Stimulated activated naive CD8-positive, alpha-beta T cell treated with anti-CD3 and anti-CD28 coated beads, Interleukin-15, amount 100 ng/mL, for 72 hours (primary cell): ENCODE measurements at regions not wholly inside any gene's neighbourhood (a gene's known extent, or its start where the extent isn't known, plus 50 kb on each side); places are given as distances from the start of the nearest gene placed in this dataset.
"Not testable (repeated sequence)": the region's sequence is repeated elsewhere in the genome, so short reads cannot be mapped to it uniquely, and the experiment has no call there.

Experiments
- ATAC-seq: fragments of 150-1000 bp; cut with Tn5 transposase; 2 replicates; pipeline ENCODE4 v1.10.0; 2021; ENCODE audit warnings: mild to moderate bottlenecking, moderate library complexity
- DNase-seq, 2 donors: peaks; one replicate each; pipeline ENCODE4 v3.0.0; 2021 to 2022
- H3K27ac Mint-ChIP-seq, 2 donors: one replicate each; pipeline ENCODE4 v1.8.0; 2022; ENCODE audit warnings: mild to moderate bottlenecking in 2 of 2, mixed read lengths in 2 of 2, moderate library complexity in 2 of 2
- H3K27me3 Mint-ChIP-seq: one replicate; pipeline ENCODE4 v1.8.0; 2022; ENCODE audit warnings: mixed read lengths
- H3K4me1 Mint-ChIP-seq: one replicate; pipeline ENCODE4 v1.8.0; 2022; ENCODE audit warnings: mild to moderate bottlenecking, mixed read lengths
- H3K4me3 Mint-ChIP-seq, 2 donors: one replicate each; pipeline ENCODE4 v1.8.0; 2022; ENCODE audit warnings: mild to moderate bottlenecking in 2 of 2, mixed read lengths in 2 of 2, moderate library complexity in 1 of 2
- H3K9me3 Mint-ChIP-seq, 2 donors: one replicate each; pipeline ENCODE4 v1.8.0; 2022; ENCODE audit warnings: mixed read lengths in 2 of 2

DNA sequence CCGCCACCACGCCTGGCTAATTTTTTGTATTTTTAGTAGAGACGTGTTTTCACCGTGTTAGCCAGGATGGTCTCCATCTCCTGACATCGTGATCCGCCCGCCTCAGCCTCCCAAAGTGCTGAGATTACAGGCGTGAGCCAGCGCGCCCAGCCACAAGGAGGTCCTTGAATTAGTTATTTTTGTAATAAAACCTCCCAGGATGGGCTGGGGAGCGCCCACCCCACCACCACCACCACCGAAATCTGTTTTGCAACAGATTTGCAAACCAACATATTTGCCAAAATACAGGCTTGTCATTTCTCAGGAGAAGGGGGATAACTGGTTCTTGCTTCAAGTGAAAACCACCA, 151.7 kb downstream of the ADSS2 start:
- Mint-ChIP-seq H3K4me1 (peaks cover 21% of the 10 kb centered on the region), H3K4me3 (peak overlapping the region; percentile 78 to 84), H3K27ac (peak overlapping the region; percentile 96)
- not testable (repeated sequence) for ATAC-seq, H3K9me3 Mint-ChIP-seq, H3K27me3 Mint-ChIP-seq, DNase-seq

- ATAC-seq (no peak), DNase-seq (no peak)
- Mint-ChIP-seq H3K9me3 (no peaks in the 10 kb centered on the region), H3K27me3 (peaks cover 6% of the 10 kb centered on the region), H3K4me3 (no peak overlapping the region), H3K27ac (no peak overlapping the region), H3K4me1 (peaks cover 21% of the 10 kb centered on the region)
Observed at GRCh38 chr1:244301595-244302130, 150.0 kb downstream of the ADSS2 start.

- peaks cover 16% of the 10 kb centered on the region for H3K4me1 Mint-ChIP-seq
- H3K27ac Mint-ChIP-seq, result no peak overlapping the region
- peaks cover 0 to 9% of the 10 kb centered on the region in 2 donors for H3K9me3 Mint-ChIP-seq
- DNase-seq, result no peak
- no peak for ATAC-seq
- H3K27me3 Mint-ChIP-seq, result peaks cover 6% of the 10 kb centered on the region
- no peak overlapping the region for H3K4me3 Mint-ChIP-seq
Observed at GRCh38 chr1:244302876-244303609, 148.7 kb downstream of the ADSS2 start.

- Mint-ChIP-seq H3K9me3 (peaks cover 0 to 13% of the 10 kb centered on the region in 2 donors), H3K27me3 (peaks cover 6% of the 10 kb centered on the region), H3K4me3 (no peak overlapping the region), H3K27ac (no peak overlapping the region), H3K4me1 (peaks cover 13% of the 10 kb centered on the region)
- ATAC-seq (no peak), DNase-seq (no peak)
Observed at GRCh38 chr1:244303610-244303969, 148.1 kb downstream of the ADSS2 start.

DNA sequence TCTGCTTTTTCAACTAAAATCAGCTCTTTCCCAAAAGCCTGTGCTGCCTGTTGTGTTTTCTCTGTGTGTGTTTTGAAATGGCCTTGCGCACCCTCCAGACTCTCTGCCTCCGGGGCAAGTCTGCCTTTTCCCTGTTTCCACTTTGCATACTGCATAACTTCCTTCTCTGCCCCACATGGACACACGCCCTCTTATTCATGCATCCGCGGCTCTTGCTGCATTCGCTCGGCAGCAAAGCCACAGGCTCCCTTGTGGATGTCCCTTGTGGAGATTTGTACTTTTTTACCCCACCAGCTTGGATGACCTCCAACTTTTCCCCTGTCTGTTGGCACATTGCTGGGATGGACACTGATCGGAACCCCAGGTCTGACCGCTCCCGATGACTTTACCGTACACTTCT, 147.6 kb downstream of the ADSS2 start:
- ATAC-seq, result no peak
- Mint-ChIP-seq H3K9me3 (peaks cover 0 to 13% of the 10 kb centered on the region in 2 donors), H3K4me1 (peaks cover 10% of the 10 kb centered on the region), H3K27me3 (peaks cover 6% of the 10 kb centered on the region), H3K27ac (no peak overlapping the region), H3K4me3 (no peak overlapping the region)
- no peak for DNase-seq

DNA sequence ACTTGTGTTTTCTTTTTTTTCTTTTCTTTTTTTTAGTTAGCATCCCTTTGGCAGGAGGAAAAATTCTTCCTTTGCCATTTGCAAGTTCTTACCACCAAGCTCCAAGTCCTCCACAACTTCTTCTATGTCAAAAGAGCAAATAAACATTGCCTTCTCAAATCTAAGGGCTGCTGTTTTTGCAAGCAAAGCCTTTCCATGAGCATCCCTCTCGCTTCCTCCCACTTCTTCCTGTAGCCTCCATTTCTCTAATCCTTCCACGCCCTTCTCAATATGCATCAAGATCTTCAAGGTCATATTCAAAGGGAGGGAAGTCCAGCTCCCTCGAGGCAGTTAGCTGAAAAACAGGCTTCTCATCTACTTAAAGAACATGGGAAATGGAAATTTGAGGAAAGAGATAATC, 147.1 kb downstream of the ADSS2 start:
- Mint-ChIP-seq H3K4me3 (no peak overlapping the region), H3K9me3 (peaks cover 0 to 13% of the 10 kb centered on the region in 2 donors), H3K27me3 (peaks cover 6% of the 10 kb centered on the region), H3K4me1 (peaks cover 5% of the 10 kb centered on the region), H3K27ac (peak overlapping the region in 1 of 2 donors; percentile 1)
- no peak for ATAC-seq
- no peak for DNase-seq

DNA sequence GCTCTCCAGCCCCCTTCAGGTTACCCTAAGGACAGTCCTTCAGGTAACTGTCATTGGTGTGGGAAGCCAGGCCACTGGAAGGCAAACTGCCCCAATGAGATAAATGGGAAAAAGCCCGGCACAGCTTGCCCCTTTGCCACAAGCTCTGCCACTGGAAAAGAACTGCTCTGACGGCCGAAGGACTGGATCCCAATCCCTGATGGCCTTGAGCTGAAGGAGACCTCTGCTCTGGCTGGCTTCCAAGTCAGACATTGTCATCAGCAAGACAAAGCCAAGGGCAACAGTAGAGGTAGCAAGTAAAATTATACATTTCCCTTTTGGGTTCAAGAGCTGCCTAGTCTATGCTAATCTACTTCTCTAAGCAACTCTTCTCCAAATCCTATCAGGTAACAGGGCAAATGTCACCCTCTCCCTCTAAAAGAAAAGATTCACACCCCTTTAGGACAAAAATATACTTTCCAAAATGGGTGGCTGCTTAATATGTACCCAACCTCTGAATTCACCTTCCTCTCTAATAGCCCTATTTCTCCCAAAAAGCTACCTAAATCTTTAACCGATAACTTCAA, 145.8 kb downstream of the ADSS2 start:
- no peak overlapping the region for H3K4me3 Mint-ChIP-seq
- no peak for ATAC-seq
- no peak overlapping the region for H3K27ac Mint-ChIP-seq

GRCh38 chr1:244306544-244306943, 145.2 kb downstream of the ADSS2 start:
- H3K4me3 Mint-ChIP-seq, result no peak overlapping the region
- ATAC-seq, result no peak
- no peaks in the 10 kb centered on the region for H3K4me1 Mint-ChIP-seq
- H3K27ac Mint-ChIP-seq, result no peak overlapping the region
- H3K9me3 Mint-ChIP-seq, result peaks cover 0 to 13% of the 10 kb centered on the region in 2 donors
- peaks cover 6% of the 10 kb centered on the region for H3K27me3 Mint-ChIP-seq
- DNase-seq, result no peak

More for the DNA sequence above, 145.8 kb downstream of the ADSS2 start:
- Mint-ChIP-seq H3K4me1 (no peaks in the 10 kb centered on the region), H3K27me3 (peaks cover 6% of the 10 kb centered on the region), H3K9me3 (peaks cover 0 to 13% of the 10 kb centered on the region in 2 donors)
- DNase-seq, result no peak

DNA sequence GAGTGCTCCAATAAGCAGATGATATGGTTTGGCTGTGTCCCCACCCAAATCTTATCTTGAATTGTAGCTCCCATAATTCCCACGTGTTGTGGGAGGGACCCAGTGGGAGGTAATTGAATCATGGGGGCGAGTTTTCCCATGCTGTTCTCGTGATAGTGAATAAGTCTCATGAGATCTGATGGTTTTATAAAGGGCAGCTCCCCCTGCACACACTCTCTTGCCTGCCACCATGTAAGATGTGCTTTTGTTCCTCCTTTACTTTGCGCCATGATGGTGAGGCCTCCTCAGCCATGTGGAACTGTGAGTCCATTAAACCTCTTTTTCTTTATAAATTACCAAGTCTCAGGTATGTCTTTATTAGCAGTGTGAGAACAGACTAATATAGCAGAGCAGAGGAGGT, 142.5 kb downstream of the ADSS2 start:
- not testable (repeated sequence) for DNase-seq, H3K27me3 Mint-ChIP-seq, H3K4me1 Mint-ChIP-seq, H3K4me3 Mint-ChIP-seq, H3K27ac Mint-ChIP-seq, ATAC-seq
- peaks cover 0 to 13% of the 10 kb centered on the region in 2 donors for H3K9me3 Mint-ChIP-seq

GRCh38 chr1:244311784-244312532, 139.8 kb downstream of the ADSS2 start:
- no peak for DNase-seq
- peaks cover 0 to 13% of the 10 kb centered on the region in 2 donors for H3K9me3 Mint-ChIP-seq
- H3K4me3 Mint-ChIP-seq, result no peak overlapping the region
- ATAC-seq, result no peak
- H3K4me1 Mint-ChIP-seq, result no peaks in the 10 kb centered on the region
- H3K27me3 Mint-ChIP-seq, result no peaks in the 10 kb centered on the region
- H3K27ac Mint-ChIP-seq, result no peak overlapping the region

GRCh38 chr1:244313346-244313745, 138.4 kb downstream of the ADSS2 start:
- Mint-ChIP-seq H3K27ac (peak overlapping the region; percentile 19 to 31), H3K4me1 (no peaks in the 10 kb centered on the region), H3K27me3 (no peaks in the 10 kb centered on the region), H3K4me3 (no peak overlapping the region), H3K9me3 (peaks cover 0 to under 1% of the 10 kb centered on the region in 2 donors)
- DNase-seq (no peak), ATAC-seq (no peak)

GRCh38 chr1:244314921-244315559, 136.7 kb downstream of the ADSS2 start:
- no peak for DNase-seq
- no peak overlapping the region for H3K4me3 Mint-ChIP-seq
- no peaks in the 10 kb centered on the region for H3K9me3 Mint-ChIP-seq
- peak overlapping the region in 1 of 2 donors; percentile 45 for H3K27ac Mint-ChIP-seq
- no peaks in the 10 kb centered on the region for H3K27me3 Mint-ChIP-seq
- no peak for ATAC-seq
- H3K4me1 Mint-ChIP-seq, result peaks cover 11% of the 10 kb centered on the region

DNA sequence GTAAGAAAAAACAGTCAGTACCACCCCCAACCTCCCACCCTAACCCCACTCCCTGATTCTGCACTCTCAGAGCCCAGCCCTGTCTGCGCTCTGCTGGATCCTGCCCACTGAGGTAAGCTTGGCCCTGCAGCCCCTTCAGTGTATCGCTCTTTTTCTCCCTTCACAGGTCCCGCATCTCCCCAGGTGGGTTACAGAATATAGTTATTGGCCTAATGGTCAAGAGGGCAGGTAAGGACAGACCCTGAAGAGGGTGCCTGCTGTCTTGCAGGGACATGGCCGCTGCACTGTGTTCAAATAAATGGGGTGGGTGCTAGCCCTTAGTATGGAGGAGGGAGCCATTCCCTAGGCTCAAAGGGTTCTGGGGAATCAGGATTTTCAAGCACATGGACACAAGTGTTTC, 135.7 kb downstream of the ADSS2 start:
- H3K27ac Mint-ChIP-seq, result no peak overlapping the region
- H3K9me3 Mint-ChIP-seq, result no peaks in the 10 kb centered on the region
- ATAC-seq (no peak), DNase-seq (no peak)
- H3K4me1 Mint-ChIP-seq, result peaks cover 12% of the 10 kb centered on the region
- no peak overlapping the region for H3K4me3 Mint-ChIP-seq
- no peaks in the 10 kb centered on the region for H3K27me3 Mint-ChIP-seq

DNA sequence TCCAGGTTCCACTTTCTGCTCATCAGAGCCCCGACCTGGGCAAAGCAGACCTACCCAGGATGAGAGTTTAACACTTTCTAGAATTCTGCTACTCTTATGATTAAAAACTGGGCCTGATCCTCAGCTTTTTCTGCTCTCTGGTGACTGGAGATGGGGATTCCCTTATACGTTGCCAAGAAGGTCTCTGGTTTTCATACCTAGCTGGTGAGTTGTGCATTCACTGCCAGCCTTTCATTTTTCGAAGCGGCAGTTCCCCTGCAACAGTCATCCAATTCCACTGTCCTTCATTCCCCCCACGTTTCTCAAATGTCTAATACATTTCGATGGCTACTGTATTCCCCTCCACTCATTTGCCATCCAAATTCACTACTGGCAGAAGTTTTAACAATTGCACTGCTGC, 135.3 kb downstream of the ADSS2 start:
- Mint-ChIP-seq H3K4me3 (no peak overlapping the region), H3K4me1 (peaks cover 12% of the 10 kb centered on the region), H3K27me3 (no peaks in the 10 kb centered on the region), H3K27ac (no peak overlapping the region), H3K9me3 (no peaks in the 10 kb centered on the region)
- DNase-seq, result no peak
- ATAC-seq, result no peak

- Mint-ChIP-seq H3K4me1 (peaks cover 12% of the 10 kb centered on the region), H3K9me3 (no peaks in the 10 kb centered on the region), H3K4me3 (no peak overlapping the region), H3K27ac (no peak overlapping the region), H3K27me3 (no peaks in the 10 kb centered on the region)
- ATAC-seq, result no peak
- DNase-seq, result no peak
Observed at GRCh38 chr1:244316986-244317655, 134.6 kb downstream of the ADSS2 start.
